Fibroblast of the aortic adventitia (primary cell): ENCODE measurements at regions not wholly inside any gene's neighbourhood (a gene's known extent, or its start where the extent isn't known, plus 50 kb on each side); places are given as distances from the start of the nearest gene placed in this dataset.

Experiments used
- DNase-seq: peaks from one replicate; pipeline ENCODE4 v3.0.0-alpha.2; 2010; ENCODE audit warnings: low read depth
- H3K4me3 ChIP-seq: 2 replicates; pipeline ENCODE4 v1.5.1; 2011; ENCODE audit warnings: low read depth, mild to moderate bottlenecking, control low read depth, low read length, moderate library complexity
- TF ChIP-seq, protein P1 (sequence below): IDR thresholded peaks from 2 replicates; pipeline ENCODE4 v1.5.1; 2011; ENCODE audit warnings: mild to moderate bottlenecking, low read length, control low read depth, inconsistent platforms; ENCODE audit not compliant: insufficient read depth

DNA sequence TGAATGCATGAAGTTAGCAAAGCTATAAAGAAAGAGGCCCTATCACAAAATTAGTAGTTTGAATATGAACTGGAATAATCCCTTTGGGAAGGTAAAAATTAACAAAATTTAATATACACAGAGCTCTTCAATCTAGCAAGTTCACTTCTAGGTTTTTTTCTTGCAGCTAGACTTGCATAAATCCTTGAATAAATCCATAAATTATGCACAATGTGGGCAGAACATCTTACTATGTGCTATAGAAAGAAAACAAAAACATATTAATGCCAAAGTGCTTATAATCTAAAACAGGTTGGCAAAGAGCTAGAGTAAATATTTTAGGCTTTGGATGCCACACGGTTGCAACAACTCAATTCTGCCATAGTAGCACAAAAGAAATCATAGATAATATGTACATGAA is 138.5 kb upstream of the FREM1 start:
- DNase-seq: no peak
- TF ChIP-seq, protein P1, sequence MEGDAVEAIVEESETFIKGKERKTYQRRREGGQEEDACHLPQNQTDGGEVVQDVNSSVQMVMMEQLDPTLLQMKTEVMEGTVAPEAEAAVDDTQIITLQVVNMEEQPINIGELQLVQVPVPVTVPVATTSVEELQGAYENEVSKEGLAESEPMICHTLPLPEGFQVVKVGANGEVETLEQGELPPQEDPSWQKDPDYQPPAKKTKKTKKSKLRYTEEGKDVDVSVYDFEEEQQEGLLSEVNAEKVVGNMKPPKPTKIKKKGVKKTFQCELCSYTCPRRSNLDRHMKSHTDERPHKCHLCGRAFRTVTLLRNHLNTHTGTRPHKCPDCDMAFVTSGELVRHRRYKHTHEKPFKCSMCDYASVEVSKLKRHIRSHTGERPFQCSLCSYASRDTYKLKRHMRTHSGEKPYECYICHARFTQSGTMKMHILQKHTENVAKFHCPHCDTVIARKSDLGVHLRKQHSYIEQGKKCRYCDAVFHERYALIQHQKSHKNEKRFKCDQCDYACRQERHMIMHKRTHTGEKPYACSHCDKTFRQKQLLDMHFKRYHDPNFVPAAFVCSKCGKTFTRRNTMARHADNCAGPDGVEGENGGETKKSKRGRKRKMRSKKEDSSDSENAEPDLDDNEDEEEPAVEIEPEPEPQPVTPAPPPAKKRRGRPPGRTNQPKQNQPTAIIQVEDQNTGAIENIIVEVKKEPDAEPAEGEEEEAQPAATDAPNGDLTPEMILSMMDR: no peak
- H3K4me3 ChIP-seq: no peak overlapping the region

DNA sequence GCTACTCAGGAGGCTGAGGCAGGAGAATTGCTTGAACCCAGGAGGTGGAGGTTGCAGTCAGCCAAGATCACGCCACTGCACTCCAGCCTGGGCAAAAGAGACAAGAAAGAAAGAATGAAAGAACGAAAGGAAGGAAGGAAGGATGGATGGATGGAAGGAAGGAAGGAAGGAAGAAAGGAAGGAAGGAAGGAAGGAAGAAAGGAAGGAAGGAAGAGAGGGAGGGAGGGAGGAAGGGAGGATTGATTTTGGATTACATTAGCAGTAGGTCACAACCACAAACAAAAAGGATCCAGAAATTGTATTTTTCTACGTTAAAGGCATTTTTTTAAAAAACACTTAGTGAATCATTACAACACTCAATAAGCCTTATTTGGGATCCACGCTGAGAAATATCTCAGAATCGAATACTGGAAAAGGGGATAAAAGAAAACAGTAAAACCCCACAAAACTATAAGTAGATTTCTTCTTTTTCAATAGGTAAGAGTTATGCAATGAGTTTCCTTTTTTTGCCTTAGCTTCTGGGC is 136.9 kb upstream of the FREM1 start:
- DNase-seq: no peak
- TF ChIP-seq, protein P1: no peak

DNA sequence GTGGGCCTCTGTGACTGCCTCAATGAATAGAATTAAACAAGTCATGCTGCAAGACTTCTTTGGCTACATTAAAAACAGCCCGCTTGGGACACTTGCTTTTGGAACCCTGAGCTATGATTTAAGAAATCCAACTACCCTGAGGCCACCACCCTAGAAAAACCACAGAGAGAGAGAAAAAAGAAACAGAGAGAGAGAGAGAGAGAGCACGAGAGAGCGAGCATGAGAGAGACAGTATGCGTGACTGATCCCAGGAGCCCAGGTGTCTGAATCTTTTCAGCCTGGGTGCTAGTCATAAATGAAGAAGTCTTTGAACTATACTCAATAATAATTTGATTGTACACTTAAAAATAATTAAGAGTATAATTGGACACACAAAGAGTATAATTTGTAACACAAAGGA is 123.1 kb upstream of the FREM1 start:
- no peak overlapping the region for H3K4me3 ChIP-seq
- no peak for DNase-seq
- TF ChIP-seq, protein P1: no peak

More for the DNA sequence above, 136.9 kb upstream of the FREM1 start:
- no peak overlapping the region for H3K4me3 ChIP-seq

DNA sequence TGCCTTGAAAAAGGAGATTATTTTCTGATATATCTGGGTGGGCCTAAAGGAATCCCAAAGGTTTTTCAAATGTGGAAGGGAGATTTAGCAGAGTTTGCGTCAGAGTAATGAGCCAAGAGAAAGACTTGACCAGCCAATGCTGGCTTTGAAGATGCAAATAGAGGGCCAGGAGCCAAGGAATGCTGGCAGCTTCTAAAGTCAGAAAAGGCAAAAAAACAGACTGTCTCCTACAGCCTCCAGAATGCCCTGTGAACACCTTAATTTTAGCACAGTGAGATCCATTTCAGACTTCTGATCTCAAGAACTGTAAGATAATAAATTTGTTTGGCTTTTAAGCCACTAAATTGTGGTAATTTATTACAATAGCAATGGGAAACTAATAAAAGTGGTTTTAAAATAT is 122.6 kb upstream of the FREM1 start:
- TF ChIP-seq, protein P1: no peak
- no peak for DNase-seq

DNA sequence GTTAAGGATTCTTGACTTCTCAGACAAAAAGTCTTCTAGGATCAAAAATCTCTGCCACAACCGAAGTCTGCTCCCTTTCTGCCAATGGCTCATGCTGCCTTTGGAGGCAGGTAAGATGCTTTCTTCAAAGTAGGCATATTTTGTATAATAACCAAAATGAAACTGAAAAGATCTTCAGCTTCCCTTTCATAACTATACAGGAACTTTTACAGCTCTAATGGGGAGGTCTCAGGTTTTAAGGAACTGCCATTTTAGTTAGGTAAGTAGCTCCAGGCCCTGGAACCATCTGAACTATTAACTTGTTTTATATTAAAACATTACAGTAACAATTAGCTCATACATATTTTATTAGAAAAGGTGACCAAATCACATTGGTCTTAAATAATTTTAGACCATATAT is 110.9 kb upstream of the FREM1 start:
- DNase-seq: no peak
- TF ChIP-seq, protein P1: no peak
- H3K4me3 ChIP-seq: no peak overlapping the region

More for the DNA sequence above, 122.6 kb upstream of the FREM1 start:
- no peak overlapping the region for H3K4me3 ChIP-seq

DNA sequence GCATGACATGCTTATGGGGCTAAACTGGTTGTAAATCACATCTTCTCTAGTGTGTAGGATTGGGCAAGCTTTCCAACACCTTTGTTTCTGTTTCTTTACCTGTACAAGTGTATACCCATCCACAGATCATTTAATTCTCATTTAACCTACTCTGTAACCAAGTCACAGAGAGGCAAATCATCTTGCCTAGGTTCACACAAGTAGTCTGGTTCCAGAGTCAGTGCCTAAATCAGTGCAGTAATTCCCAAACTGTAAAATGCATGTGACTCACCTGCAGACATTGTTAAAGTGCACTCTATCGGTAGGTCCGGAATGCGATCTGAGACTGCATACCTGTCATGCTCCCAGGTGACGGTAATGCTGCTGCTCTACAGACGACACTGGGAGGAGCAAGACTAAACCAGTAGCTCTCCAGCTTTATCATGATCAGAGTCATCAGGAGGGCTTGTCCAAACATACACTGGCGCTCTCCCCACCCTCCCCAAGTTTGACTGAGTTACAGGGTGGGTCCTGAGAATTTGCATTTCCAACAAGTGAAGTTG is 107.9 kb upstream of the FREM1 start:
- TF ChIP-seq, protein P1: no peak
- no peak for DNase-seq
- H3K4me3 ChIP-seq: no peak overlapping the region

DNA sequence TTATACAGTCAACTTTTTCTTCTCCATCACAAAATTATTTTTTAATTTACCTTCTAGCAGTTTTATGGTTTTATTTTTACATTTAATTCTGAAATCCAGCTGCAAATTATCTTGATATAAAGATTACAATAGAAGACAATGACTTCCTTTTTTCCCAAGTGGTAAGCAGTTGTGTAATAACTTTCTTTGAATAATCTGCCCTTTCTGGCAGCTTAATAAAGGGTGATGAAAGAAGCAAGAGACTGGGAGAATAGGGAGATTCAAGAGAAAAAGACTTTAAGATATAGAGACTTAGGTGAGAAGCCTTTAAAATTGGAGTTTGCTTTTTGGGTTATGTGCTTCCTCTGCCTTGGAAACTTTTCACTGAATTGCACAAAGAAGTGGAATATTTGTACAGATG is 100.4 kb upstream of the FREM1 start:
- H3K4me3 ChIP-seq: no peak overlapping the region
- TF ChIP-seq, protein P1: no peak
- no peak for DNase-seq
